Suppressor macrophage (primary cell): ENCODE measurements at regions not wholly inside any gene's neighbourhood (a gene's known extent, or its start where the extent isn't known, plus 50 kb on each side); places are given as distances from the start of the nearest gene placed in this dataset.
"Not testable (repeated sequence)": the region's sequence is repeated elsewhere in the genome, so short reads cannot be mapped to it uniquely, and the experiment has no call there.

Source experiments
- DNase-seq, 4 experiments: peaks; one replicate each; pipeline ENCODE4 v3.0.0-alpha.2; 2020 to 2022

GRCh38 chr7:65145710-65146109 lies 139.2 kb upstream of the ERV3-1 start:
- DNase-seq = peak in 1 of 4 experiments; percentile 0

- DNase-seq = not testable (repeated sequence)
Observed at GRCh38 chr7:65145008-65145407, 138.5 kb upstream of the ERV3-1 start.

- not testable (repeated sequence) for DNase-seq
Observed at GRCh38 chr7:65144557-65144956, 138.1 kb upstream of the ERV3-1 start.

GRCh38 chr7:65144119-65144518 lies 137.6 kb upstream of the ERV3-1 start:
- DNase-seq = not testable (repeated sequence)

GRCh38 chr7:65141894-65142293 lies 135.4 kb upstream of the ERV3-1 start:
- DNase-seq = not testable (repeated sequence)

GRCh38 chr7:65141405-65141778 lies 134.9 kb upstream of the ERV3-1 start:
- not testable (repeated sequence) for DNase-seq

- DNase-seq = peak in 1 of 4 experiments; percentile 1
Observed at GRCh38 chr7:65140543-65141404, 134.3 kb upstream of the ERV3-1 start.

GRCh38 chr7:65136850-65137249 lies 130.4 kb upstream of the ERV3-1 start:
- DNase-seq = not testable (repeated sequence)

- not testable (repeated sequence) for DNase-seq
Observed at GRCh38 chr7:65133087-65133486, 126.6 kb upstream of the ERV3-1 start.

- DNase-seq = not testable (repeated sequence)
Observed at GRCh38 chr7:65132256-65132655, 125.8 kb upstream of the ERV3-1 start.

GRCh38 chr7:65127364-65127763 lies 120.9 kb upstream of the ERV3-1 start:
- not testable (repeated sequence) for DNase-seq

GRCh38 chr7:65124600-65124999 lies 118.1 kb upstream of the ERV3-1 start:
- not testable (repeated sequence) for DNase-seq

GRCh38 chr7:65105650-65106203 lies 99.2 kb upstream of the ERV3-1 start:
- DNase-seq = not testable (repeated sequence)

- not testable (repeated sequence) for DNase-seq
Observed at GRCh38 chr7:65100499-65100898, 94.0 kb upstream of the ERV3-1 start.

- DNase-seq = not testable (repeated sequence)
Observed at GRCh38 chr7:65081669-65082055, 75.2 kb upstream of the ERV3-1 start.

- peak; percentile 92 to 97 (median 93) for DNase-seq
Observed at GRCh38 chr7:65080799-65081668, 74.5 kb upstream of the ERV3-1 start.

GRCh38 chr7:65074959-65075358 lies 68.5 kb upstream of the ERV3-1 start:
- not testable (repeated sequence) for DNase-seq

GRCh38 chr7:65073160-65073559 lies 66.7 kb upstream of the ERV3-1 start:
- not testable (repeated sequence) for DNase-seq

GRCh38 chr7:65071854-65072431 lies 65.5 kb upstream of the ERV3-1 start:
- DNase-seq = not testable (repeated sequence)

- DNase-seq = not testable (repeated sequence)
Observed at GRCh38 chr7:65069476-65069875, 63.0 kb upstream of the ERV3-1 start.

GRCh38 chr7:65062566-65062965 lies 56.1 kb upstream of the ERV3-1 start:
- not testable (repeated sequence) for DNase-seq

GRCh38 chr7:65059247-65059646 lies 52.8 kb upstream of the ERV3-1 start:
- DNase-seq = not testable (repeated sequence)
